ENCODE measurements at regions not wholly inside any gene's neighbourhood (a gene's known extent, or its start where the extent isn't known, plus 50 kb on each side); places are given as distances from the start of the nearest gene placed in this dataset.

GRCh38 chr10:8511026-8511425 lies 456.5 kb downstream of the GATA3 start:
- no peaks in the 10 kb centered on the region for H3K9me3 ChIP-seq (ENCODE audit: insufficient read depth, low read length)
- no peaks in the 10 kb centered on the region for H4K20me1 ChIP-seq (ENCODE audit: low read depth, low read length)
- no peak overlapping the region for H3K27ac ChIP-seq (ENCODE audit: low read depth, low read length)
- no peaks in the 10 kb centered on the region for H3K27me3 ChIP-seq (ENCODE audit: low read length)
- H3K4me3 ChIP-seq (ENCODE audit: insufficient read depth, low read length, poor library complexity, severe bottlenecking) = no peak overlapping the region
- H3K4me2 ChIP-seq (ENCODE audit: low read depth, low read length, poor library complexity, severe bottlenecking) = no peak overlapping the region
- no peaks in the 10 kb centered on the region for H3K79me2 ChIP-seq (ENCODE audit: insufficient read depth, low read length)
- no peaks in the 10 kb centered on the region for H3F3A ChIP-seq (ENCODE audit: insufficient read depth)
- no peaks in the 10 kb centered on the region for H3K9me2 ChIP-seq (replicated peaks; ENCODE audit: insufficient read depth, low read length)
- H3K36me3 ChIP-seq (ENCODE audit: low read length) = no peaks in the 10 kb centered on the region
- H3K9ac ChIP-seq (ENCODE audit: low read length) = no peak overlapping the region
- H2AFZ ChIP-seq (ENCODE audit: low read depth, low read length, severe bottlenecking) = no peak overlapping the region
- TF ChIP-seq EZH2phosphoT487 (conservative IDR thresholded peaks at IDR 0.05; ENCODE audit: low read length) (no peak), CTCF (IDR thresholded peaks at IDR 0.05; ENCODE audit: insufficient read depth, low read length, poor library complexity, severe bottlenecking) (no peak)

GRCh38 chr10:8513155-8514147 lies 459.0 kb downstream of the GATA3 start:
- Histone ChIP-seq H3K79me2 (ENCODE audit: insufficient read depth, low read length) (no peaks in the 10 kb centered on the region), H3K36me3 (ENCODE audit: low read length) (no peaks in the 10 kb centered on the region), H3K9me3 (ENCODE audit: insufficient read depth, low read length) (no peaks in the 10 kb centered on the region)

GRCh38 chr10:8520382-8520781 lies 465.9 kb downstream of the GATA3 start:
- Histone ChIP-seq H2AFZ (ENCODE audit: low read depth, low read length, severe bottlenecking) (no peak overlapping the region), H3F3A (ENCODE audit: insufficient read depth) (no peaks in the 10 kb centered on the region), H3K27me3 (ENCODE audit: low read length) (no peaks in the 10 kb centered on the region), H3K27ac (ENCODE audit: low read depth, low read length) (no peak overlapping the region), H3K36me3 (ENCODE audit: low read length) (no peaks in the 10 kb centered on the region), H4K20me1 (ENCODE audit: low read depth, low read length) (no peaks in the 10 kb centered on the region), H3K9ac (ENCODE audit: low read length) (no peak overlapping the region), H3K9me3 (ENCODE audit: insufficient read depth, low read length) (0 out of 2 replicates have a peak, but pooled peaks cover 4% of the 10 kb centered on the region), H3K79me2 (ENCODE audit: insufficient read depth, low read length) (no peaks in the 10 kb centered on the region), H3K4me3 (ENCODE audit: insufficient read depth, low read length, poor library complexity, severe bottlenecking) (no peak overlapping the region), H3K9me2 (replicated peaks; ENCODE audit: insufficient read depth, low read length) (no peaks in the 10 kb centered on the region), H3K4me2 (ENCODE audit: low read depth, low read length, poor library complexity, severe bottlenecking) (no peak overlapping the region)
- TF ChIP-seq EZH2phosphoT487 (conservative IDR thresholded peaks at IDR 0.05; ENCODE audit: low read length) (no peak), CTCF (IDR thresholded peaks at IDR 0.05; ENCODE audit: insufficient read depth, low read length, poor library complexity, severe bottlenecking) (no peak)

More at GRCh38 chr10:8513155-8514147, 459.0 kb downstream of the GATA3 start:
- H3K27ac ChIP-seq (ENCODE audit: low read depth, low read length) = no peak overlapping the region
- no peaks in the 10 kb centered on the region for H3K27me3 ChIP-seq (ENCODE audit: low read length)
- H3F3A ChIP-seq (ENCODE audit: insufficient read depth) = no peaks in the 10 kb centered on the region
- no peak overlapping the region for H3K9ac ChIP-seq (ENCODE audit: low read length)
- H4K20me1 ChIP-seq (ENCODE audit: low read depth, low read length) = no peaks in the 10 kb centered on the region
- TF ChIP-seq CTCF (IDR thresholded peaks at IDR 0.05; ENCODE audit: insufficient read depth, low read length, poor library complexity, severe bottlenecking) = no peak
- no peak for TF ChIP-seq EZH2phosphoT487 (conservative IDR thresholded peaks at IDR 0.05; ENCODE audit: low read length)
- H3K9me2 ChIP-seq (replicated peaks; ENCODE audit: insufficient read depth, low read length) = no peaks in the 10 kb centered on the region
- no peak overlapping the region for H3K4me2 ChIP-seq (ENCODE audit: low read depth, low read length, poor library complexity, severe bottlenecking)
- no peak overlapping the region for H2AFZ ChIP-seq (ENCODE audit: low read depth, low read length, severe bottlenecking)
- no peak overlapping the region for H3K4me3 ChIP-seq (ENCODE audit: insufficient read depth, low read length, poor library complexity, severe bottlenecking)
